ENCODE measurements at regions not wholly inside any gene's neighbourhood (a gene's known extent, or its start where the extent isn't known, plus 50 kb on each side); places are given as distances from the start of the nearest gene placed in this dataset.
A peak's percentile ranks its signal among the peaks of the same experiment; 100 is the strongest.

- TF ChIP-seq POLR2AphosphoS5 (IDR thresholded peaks at IDR 0.05) (no peak), EP300 (IDR thresholded peaks at IDR 0.05) (no peak), POLR2A (IDR thresholded peaks at IDR 0.05) (no peak)
- TF ChIP-seq, protein P1, sequence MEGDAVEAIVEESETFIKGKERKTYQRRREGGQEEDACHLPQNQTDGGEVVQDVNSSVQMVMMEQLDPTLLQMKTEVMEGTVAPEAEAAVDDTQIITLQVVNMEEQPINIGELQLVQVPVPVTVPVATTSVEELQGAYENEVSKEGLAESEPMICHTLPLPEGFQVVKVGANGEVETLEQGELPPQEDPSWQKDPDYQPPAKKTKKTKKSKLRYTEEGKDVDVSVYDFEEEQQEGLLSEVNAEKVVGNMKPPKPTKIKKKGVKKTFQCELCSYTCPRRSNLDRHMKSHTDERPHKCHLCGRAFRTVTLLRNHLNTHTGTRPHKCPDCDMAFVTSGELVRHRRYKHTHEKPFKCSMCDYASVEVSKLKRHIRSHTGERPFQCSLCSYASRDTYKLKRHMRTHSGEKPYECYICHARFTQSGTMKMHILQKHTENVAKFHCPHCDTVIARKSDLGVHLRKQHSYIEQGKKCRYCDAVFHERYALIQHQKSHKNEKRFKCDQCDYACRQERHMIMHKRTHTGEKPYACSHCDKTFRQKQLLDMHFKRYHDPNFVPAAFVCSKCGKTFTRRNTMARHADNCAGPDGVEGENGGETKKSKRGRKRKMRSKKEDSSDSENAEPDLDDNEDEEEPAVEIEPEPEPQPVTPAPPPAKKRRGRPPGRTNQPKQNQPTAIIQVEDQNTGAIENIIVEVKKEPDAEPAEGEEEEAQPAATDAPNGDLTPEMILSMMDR (IDR thresholded peaks at IDR 0.05), result no peak
- 94 to 97% methylated on average over 5 of the region's 5 CpGs for WGBS, 2 donors
- H3K36me3 ChIP-seq, result no peaks in the 10 kb centered on the region
- no peak overlapping the region for H3K27ac ChIP-seq
- no peaks in the 10 kb centered on the region for H3K4me1 ChIP-seq
- no peak for DNase-seq
- no peaks in the 10 kb centered on the region for H3K27me3 ChIP-seq
- H3K4me3 ChIP-seq, result no peak overlapping the region
- ATAC-seq (ENCODE audit: low FRiP score in 2 of 2), result no peak
- peaks cover 0 to 3% (median 0%) of the 10 kb centered on the region in 4 donors for H3K9me3 ChIP-seq
Measured at GRCh38 chr21:35421221-35421620, 372.1 kb upstream of the RUNX1 start.

DNA sequence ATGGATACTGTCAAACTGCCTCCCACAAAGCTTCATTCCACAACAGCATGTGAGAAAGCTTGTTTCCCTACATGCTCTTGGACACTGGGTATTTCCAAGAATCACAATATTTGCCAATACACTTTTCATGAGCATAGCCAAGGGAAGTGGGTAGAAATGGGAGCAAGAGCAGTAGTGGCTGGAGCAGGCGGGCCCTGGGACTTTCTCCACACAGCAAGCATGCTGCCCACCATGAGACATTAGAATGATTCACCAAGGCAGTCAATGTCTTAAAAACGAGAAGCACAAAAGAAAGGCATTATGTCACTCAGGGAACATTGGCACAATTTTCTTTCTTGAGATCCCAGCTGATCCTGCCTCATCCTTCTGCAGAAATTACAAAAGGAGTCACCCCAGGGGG lies 371.6 kb upstream of the RUNX1 start:
- H3K36me3 ChIP-seq, result no peaks in the 10 kb centered on the region
- H3K27me3 ChIP-seq, result no peaks in the 10 kb centered on the region
- no peak for TF ChIP-seq EP300 (IDR thresholded peaks at IDR 0.05)
- TF ChIP-seq, protein P1 (IDR thresholded peaks at IDR 0.05), result no peak
- DNase-seq (no peak), ATAC-seq (ENCODE audit: low FRiP score in 2 of 2) (peak in 1 of 2 donors; percentile 29)
- WGBS, 2 donors, result 87% methylated on average over 2 of the region's 2 CpGs
- no peak overlapping the region for H3K4me3 ChIP-seq
- peaks cover 0 to 3% (median 0%) of the 10 kb centered on the region in 4 donors for H3K9me3 ChIP-seq
- H3K4me1 ChIP-seq, result no peaks in the 10 kb centered on the region
- H3K27ac ChIP-seq, result no peak overlapping the region

DNA sequence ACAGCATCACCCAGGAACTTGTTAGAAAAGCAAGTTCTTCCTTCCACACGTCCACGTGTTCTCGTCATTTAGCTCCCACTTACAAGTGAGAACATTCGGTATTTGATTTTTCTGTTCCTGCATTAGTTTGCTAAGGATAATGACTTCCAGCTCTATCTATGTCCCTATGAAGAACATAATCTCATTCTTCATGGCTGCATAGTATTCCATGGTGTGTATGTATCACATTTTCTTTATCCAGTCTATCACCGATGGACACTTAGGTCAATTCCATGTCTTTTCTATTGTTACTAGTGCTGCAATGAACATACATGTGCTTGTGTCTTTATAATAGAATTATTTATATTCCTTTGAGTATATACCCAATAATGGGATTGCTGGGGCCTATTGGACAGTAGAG lies 368.7 kb upstream of the RUNX1 start:
- H3K4me1 ChIP-seq, result no peaks in the 10 kb centered on the region
- H3K36me3 ChIP-seq, result no peaks in the 10 kb centered on the region
- no peak overlapping the region for H3K27ac ChIP-seq
- H3K4me3 ChIP-seq, result no peak overlapping the region
- ATAC-seq (ENCODE audit: low FRiP score in 2 of 2) (no peak), DNase-seq (no peak)
- TF ChIP-seq POLR2AphosphoS5 (IDR thresholded peaks at IDR 0.05) (no peak), POLR2A (IDR thresholded peaks at IDR 0.05) (no peak)
- no peaks in the 10 kb centered on the region for H3K27me3 ChIP-seq
- H3K9me3 ChIP-seq, result peaks cover 0 to 3% (median 0%) of the 10 kb centered on the region in 4 donors
- WGBS, 2 donors, result 96 to 97% methylated on average over 5 of the region's 5 CpGs

DNA sequence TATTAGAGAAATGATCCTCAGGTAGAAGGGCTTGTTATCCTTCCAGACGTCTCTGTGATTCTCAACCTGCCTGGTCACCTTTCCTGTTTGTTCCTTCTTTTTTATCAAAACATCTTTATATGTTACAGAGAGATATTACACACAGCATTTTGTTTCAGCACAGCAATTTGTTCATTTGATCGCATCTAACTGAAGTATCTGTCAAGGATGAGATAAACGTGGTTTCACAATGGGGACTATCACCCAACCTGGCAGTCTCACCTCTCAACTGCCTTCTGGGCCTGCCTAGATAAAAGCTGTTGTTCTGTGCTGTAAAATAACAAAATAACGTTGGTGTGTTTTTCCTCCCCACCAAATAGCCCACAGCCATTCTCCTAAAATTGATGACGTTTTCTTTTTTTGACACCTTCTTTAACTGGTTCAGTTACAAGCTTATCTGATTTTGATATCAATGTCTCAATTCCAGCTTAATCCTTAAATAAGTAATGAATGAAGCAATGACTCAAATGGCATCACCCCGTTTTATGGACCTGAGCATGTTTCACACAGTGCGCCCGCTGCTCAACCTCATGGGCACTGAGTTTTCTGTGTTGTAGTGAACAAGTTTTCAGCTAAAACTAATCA lies 367.9 kb upstream of the RUNX1 start:
- Histone ChIP-seq H3K4me1 (no peaks in the 10 kb centered on the region), H3K27ac (no peak overlapping the region), H3K4me3 (no peak overlapping the region), H3K36me3 (no peaks in the 10 kb centered on the region), H3K9me3 (peaks cover 0 to 1% (median 0%) of the 10 kb centered on the region in 4 donors), H3K27me3 (no peaks in the 10 kb centered on the region)
- DNase-seq (no peak), ATAC-seq (ENCODE audit: low FRiP score in 2 of 2) (no peak)
- WGBS, 2 donors, result 77 to 79% methylated on average over 8 of the region's 8 CpGs
- TF ChIP-seq, protein P1 (IDR thresholded peaks at IDR 0.05), result no peak
- no peak for TF ChIP-seq POLR2AphosphoS5 (IDR thresholded peaks at IDR 0.05)
- no peak for TF ChIP-seq EP300 (IDR thresholded peaks at IDR 0.05)
- TF ChIP-seq POLR2A (IDR thresholded peaks at IDR 0.05), result no peak

- 66 to 69% methylated on average over 7 of the region's 7 CpGs for WGBS, 2 donors
- ATAC-seq (ENCODE audit: low FRiP score in 2 of 2), result no peak
- Histone ChIP-seq H3K9me3 (no peaks in the 10 kb centered on the region), H3K27me3 (no peaks in the 10 kb centered on the region), H3K36me3 (no peaks in the 10 kb centered on the region), H3K27ac (no peak overlapping the region), H3K4me1 (no peaks in the 10 kb centered on the region), H3K4me3 (no peak overlapping the region)
- DNase-seq, result no peak
- TF ChIP-seq, protein P1 (IDR thresholded peaks at IDR 0.05), result no peak
- TF ChIP-seq POLR2AphosphoS5 (IDR thresholded peaks at IDR 0.05), result no peak
- TF ChIP-seq POLR2A (IDR thresholded peaks at IDR 0.05), result no peak
- no peak for TF ChIP-seq EP300 (IDR thresholded peaks at IDR 0.05)
Measured at GRCh38 chr21:35414507-35415139, 365.5 kb upstream of the RUNX1 start.

Measured in upper lobe of left lung (tissue), 6 donors.